ENCODE measurements at regions not wholly inside any gene's neighbourhood (a gene's known extent, or its start where the extent isn't known, plus 50 kb on each side); places are given as distances from the start of the nearest gene placed in this dataset.

DNA sequence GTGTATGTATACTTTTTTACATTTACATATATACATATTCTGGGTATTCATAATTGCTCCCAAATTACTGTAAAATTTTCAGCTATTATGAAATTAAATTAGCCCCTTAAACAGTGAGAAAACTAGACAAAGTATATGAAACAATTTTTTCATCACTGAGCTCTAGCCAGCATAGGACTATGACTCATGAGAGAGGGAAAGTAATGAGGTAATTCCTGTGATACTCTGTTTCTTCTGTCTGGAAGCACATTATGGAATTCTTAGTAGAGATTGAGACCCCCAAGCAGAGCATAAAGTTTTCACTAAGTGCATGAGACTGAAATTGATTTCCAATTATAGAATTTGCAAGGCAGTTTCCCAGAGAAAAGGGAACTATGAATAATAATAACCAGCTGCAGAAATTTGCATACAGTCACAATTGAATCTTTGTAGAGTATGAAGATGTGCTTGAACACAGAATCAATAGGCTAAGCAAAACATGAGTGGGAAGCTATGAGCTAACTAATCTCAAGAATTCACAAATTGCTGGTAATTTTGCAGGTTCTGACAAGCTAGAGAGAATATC is 779.3 kb downstream of the ARAP2 start:
- BruUV-seq (replicated peaks): no TSS peak

DNA sequence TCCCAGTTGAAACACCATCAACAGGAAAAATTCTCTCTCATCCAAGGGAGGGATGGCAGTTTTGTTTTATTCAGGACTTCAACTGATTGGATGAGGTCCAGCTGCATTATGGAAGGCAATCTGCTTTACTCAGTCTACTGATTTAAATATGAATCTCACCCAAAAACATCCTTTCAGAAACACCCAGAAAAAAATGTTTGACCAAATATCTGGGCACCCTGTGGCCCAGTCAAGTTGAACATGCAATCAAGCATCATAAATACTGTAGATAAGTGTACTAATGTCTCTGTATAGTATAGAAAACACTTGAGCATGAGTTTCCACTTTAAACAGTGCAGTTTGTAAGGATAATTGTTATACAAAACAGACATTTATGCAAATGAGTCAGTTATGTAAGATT is 753.2 kb downstream of the ARAP2 start:
- TF ChIP-seq, protein P1, sequence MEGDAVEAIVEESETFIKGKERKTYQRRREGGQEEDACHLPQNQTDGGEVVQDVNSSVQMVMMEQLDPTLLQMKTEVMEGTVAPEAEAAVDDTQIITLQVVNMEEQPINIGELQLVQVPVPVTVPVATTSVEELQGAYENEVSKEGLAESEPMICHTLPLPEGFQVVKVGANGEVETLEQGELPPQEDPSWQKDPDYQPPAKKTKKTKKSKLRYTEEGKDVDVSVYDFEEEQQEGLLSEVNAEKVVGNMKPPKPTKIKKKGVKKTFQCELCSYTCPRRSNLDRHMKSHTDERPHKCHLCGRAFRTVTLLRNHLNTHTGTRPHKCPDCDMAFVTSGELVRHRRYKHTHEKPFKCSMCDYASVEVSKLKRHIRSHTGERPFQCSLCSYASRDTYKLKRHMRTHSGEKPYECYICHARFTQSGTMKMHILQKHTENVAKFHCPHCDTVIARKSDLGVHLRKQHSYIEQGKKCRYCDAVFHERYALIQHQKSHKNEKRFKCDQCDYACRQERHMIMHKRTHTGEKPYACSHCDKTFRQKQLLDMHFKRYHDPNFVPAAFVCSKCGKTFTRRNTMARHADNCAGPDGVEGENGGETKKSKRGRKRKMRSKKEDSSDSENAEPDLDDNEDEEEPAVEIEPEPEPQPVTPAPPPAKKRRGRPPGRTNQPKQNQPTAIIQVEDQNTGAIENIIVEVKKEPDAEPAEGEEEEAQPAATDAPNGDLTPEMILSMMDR (conservative IDR thresholded peaks at IDR 0.05; ENCODE audit: low read depth, low read length): no peak
- TF ChIP-seq EZH2phosphoT487 (IDR thresholded peaks at IDR 0.05; ENCODE audit: borderline replicate concordance, low read length) (no peak), EZH2 (IDR thresholded peaks at IDR 0.05; ENCODE audit: low read length, unreplicated experiment) (no peak)
- CTCF ChIA-PET: no interaction called here

More for the DNA sequence above, 779.3 kb downstream of the ARAP2 start:
- Histone ChIP-seq H3K36me3 (ENCODE audit: low read depth, low read length) (no peaks in the 10 kb centered on the region), H4K20me1 (ENCODE audit: low read length) (no peaks in the 10 kb centered on the region), H2AFZ (ENCODE audit: low read length) (no peak overlapping the region), H3K27ac (ENCODE audit: low read length) (no peak overlapping the region), H3K27me3 (ENCODE audit: low read length) (no peaks in the 10 kb centered on the region), H3K4me1 (ENCODE audit: insufficient read depth, low read length) (no peaks in the 10 kb centered on the region), H3K4me3 (ENCODE audit: low read length) (no peak overlapping the region), H3K9ac (ENCODE audit: low read length) (no peak overlapping the region), H3K9me3 (ENCODE audit: low read length) (no peaks in the 10 kb centered on the region), H3F3A (ENCODE audit: low read length, unreplicated experiment) (no peaks in the 10 kb centered on the region), H3K9me2 (replicated peaks; ENCODE audit: low read length) (no peaks in the 10 kb centered on the region), H3K79me2 (ENCODE audit: low read length) (no peaks in the 10 kb centered on the region), H3K4me2 (ENCODE audit: low read length) (no peak overlapping the region)
- TF ChIP-seq, protein P1 (conservative IDR thresholded peaks at IDR 0.05; ENCODE audit: low read depth, low read length): no peak
- TF ChIP-seq EZH2 (IDR thresholded peaks at IDR 0.05; ENCODE audit: low read length, unreplicated experiment): no peak
- TF ChIP-seq EZH2phosphoT487 (IDR thresholded peaks at IDR 0.05; ENCODE audit: borderline replicate concordance, low read length): no peak
- intact Hi-C loops (cut with micrococcal nuclease): no loop called here
- ChIA-PET CTCF (interaction anchor here (0.6 kb wide), 1 partner anchor 350 kb away, joined by 3 read pairs; no protein-coding TSS in a partner anchor), POLR2A (ENCODE audit: unreplicated experiment) (interaction anchor here (0.6 kb wide), 1 partner anchor 18 kb away, joined by 3 read pairs; no protein-coding TSS in a partner anchor)
- DNase-seq (no peak), ATAC-seq (no peak)

DNA sequence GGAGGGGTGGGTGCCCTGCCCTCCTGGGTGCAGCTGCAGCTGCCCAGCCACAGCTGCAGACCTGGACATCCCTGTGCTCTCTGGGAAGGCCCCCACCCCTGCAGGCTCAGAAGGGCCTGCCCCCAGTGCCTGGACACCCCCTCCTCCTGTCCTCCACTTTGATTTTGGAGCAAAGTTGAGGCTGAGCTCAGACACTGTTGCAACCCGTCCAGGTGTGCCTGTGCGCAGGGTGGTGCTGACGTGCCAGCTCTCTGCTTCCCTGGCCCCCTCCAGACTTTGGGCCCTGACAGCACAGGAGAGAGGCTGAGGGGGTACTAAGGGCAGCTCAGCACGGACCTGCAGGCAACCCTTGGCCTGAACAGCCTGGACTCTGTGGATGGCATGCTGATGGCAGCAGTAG is 750.3 kb downstream of the ARAP2 start:
- intact Hi-C loops (cut with micrococcal nuclease): no loop called here
- Histone ChIP-seq H3K36me3 (ENCODE audit: low read depth, low read length) (no peaks in the 10 kb centered on the region), H3K9me3 (ENCODE audit: low read length) (no peaks in the 10 kb centered on the region), H3K4me1 (ENCODE audit: insufficient read depth, low read length) (no peaks in the 10 kb centered on the region), H3K27ac (ENCODE audit: low read length) (no peak overlapping the region), H3K79me2 (ENCODE audit: low read length) (no peaks in the 10 kb centered on the region), H3K4me3 (ENCODE audit: low read length) (no peak overlapping the region), H3K9ac (ENCODE audit: low read length) (no peak overlapping the region), H3K9me2 (replicated peaks; ENCODE audit: low read length) (no peaks in the 10 kb centered on the region), H3K4me2 (ENCODE audit: low read length) (no peak overlapping the region), H3K27me3 (ENCODE audit: low read length) (no peaks in the 10 kb centered on the region), H2AFZ (ENCODE audit: low read length) (no peak overlapping the region), H4K20me1 (ENCODE audit: low read length) (no peaks in the 10 kb centered on the region), H3F3A (ENCODE audit: low read length, unreplicated experiment) (no peaks in the 10 kb centered on the region)
- DNase-seq (no peak), ATAC-seq (no peak)
- no TSS peak for BruUV-seq (replicated peaks)
- TF ChIP-seq, protein P1 (conservative IDR thresholded peaks at IDR 0.05; ENCODE audit: low read depth, low read length): no peak
- TF ChIP-seq EZH2phosphoT487 (IDR thresholded peaks at IDR 0.05; ENCODE audit: borderline replicate concordance, low read length) (no peak), EZH2 (IDR thresholded peaks at IDR 0.05; ENCODE audit: low read length, unreplicated experiment) (no peak)
- POLR2A ChIA-PET (ENCODE audit: unreplicated experiment): no interaction called here
- CTCF ChIA-PET: no interaction called here

More for the DNA sequence above, 753.2 kb downstream of the ARAP2 start:
- Histone ChIP-seq H3K79me2 (ENCODE audit: low read length) (no peaks in the 10 kb centered on the region), H3F3A (ENCODE audit: low read length, unreplicated experiment) (no peaks in the 10 kb centered on the region), H3K36me3 (ENCODE audit: low read depth, low read length) (no peaks in the 10 kb centered on the region), H3K4me2 (ENCODE audit: low read length) (no peak overlapping the region), H4K20me1 (ENCODE audit: low read length) (no peaks in the 10 kb centered on the region), H3K9ac (ENCODE audit: low read length) (no peak overlapping the region), H2AFZ (ENCODE audit: low read length) (no peak overlapping the region), H3K27ac (ENCODE audit: low read length) (no peak overlapping the region), H3K4me1 (ENCODE audit: insufficient read depth, low read length) (no peaks in the 10 kb centered on the region), H3K27me3 (ENCODE audit: low read length) (no peaks in the 10 kb centered on the region), H3K9me3 (ENCODE audit: low read length) (no peaks in the 10 kb centered on the region), H3K9me2 (replicated peaks; ENCODE audit: low read length) (no peaks in the 10 kb centered on the region), H3K4me3 (ENCODE audit: low read length) (no peak overlapping the region)
- intact Hi-C loops (cut with micrococcal nuclease): no loop called here
- ATAC-seq (no peak), DNase-seq (no peak)
- no TSS peak for BruUV-seq (replicated peaks)
- POLR2A ChIA-PET (ENCODE audit: unreplicated experiment): no interaction called here
